Panc1 (cell line): ENCODE measurements at regions not wholly inside any gene's neighbourhood (a gene's known extent, or its start where the extent isn't known, plus 50 kb on each side); places are given as distances from the start of the nearest gene placed in this dataset.

Source experiments
- ATAC-seq: fragments of 200-7000 bp; cut with Tn5 transposase; 2 replicates; pipeline ENCODE4 v1.9.1; 2020; ENCODE audit warnings: mild to moderate bottlenecking, moderate library complexity
- BruUV-seq: library from RNA; stranded (reverse); fragments of 400-500 nt; replicated peaks from 2 replicates; lab custom pipeline; 2021; lab: Mats Ljungman, UMichigan
- CTCF ChIA-PET: fragments of 300-600 bp; sonication (Branson Sonifier 250); formaldehyde crosslinking; loops from one replicate; lab custom pipeline; 2022; ENCODE audit warnings: antibody characterized with exemption; lab: Charles Lee
- POLR2A ChIA-PET: fragments of 300-600 bp; sonication (Branson Sonifier 250); formaldehyde crosslinking; loops from one replicate; lab custom pipeline; 2022; ENCODE audit warnings: antibody characterized with exemption; lab: Charles Lee
- DNase-seq: peaks from one replicate; pipeline ENCODE4 v3.0.0-alpha.2; 2010; ENCODE audit warnings: low read depth, low spot score
- H3K27ac ChIP-seq: 2 replicates; pipeline ENCODE4 v1.5.1; 2011; ENCODE audit warnings: mild to moderate bottlenecking, low read length, inconsistent platforms
- H3K27me3 ChIP-seq: fragments of 200-500 bp; sonication (Bioruptor generic); 2 replicates; pipeline ENCODE4 v1.6.0; 2014; ENCODE audit warnings: low read length, inconsistent platforms; ENCODE audit not compliant: control insufficient read depth, insufficient read depth
- H3K36me3 ChIP-seq: fragments of 200-500 bp; sonication (Bioruptor generic); 2 replicates; pipeline ENCODE4 v1.5.1; 2014; ENCODE audit warnings: inconsistent platforms, mild to moderate bottlenecking, low read length, moderate library complexity; ENCODE audit not compliant: control insufficient read depth, insufficient read depth
- H3K4me1 ChIP-seq: 2 replicates; pipeline ENCODE4 v1.5.1; 2011; ENCODE audit warnings: inconsistent platforms, mild to moderate bottlenecking, low read length, moderate library complexity; ENCODE audit not compliant: control insufficient read depth, insufficient read depth
- H3K4me3 ChIP-seq, 2 experiments: 2 replicates each; pipeline ENCODE4 v1.5.1; 2011 to 2012; ENCODE audit warnings: low read depth in 2 of 2, low read length in 2 of 2, mild to moderate bottlenecking in 2 of 2, inconsistent platforms in 1 of 2, moderate library complexity in 1 of 2
- H3K9me3 ChIP-seq: fragments of 200-500 bp; sonication (Bioruptor generic); 2 replicates; pipeline ENCODE4 v1.5.1; 2014; ENCODE audit warnings: low read depth, mild to moderate bottlenecking, inconsistent platforms, low read length, moderate library complexity; ENCODE audit not compliant: control insufficient read depth, insufficient read depth
- CTCF ChIP-seq: fragments of 450-650 bp; IDR thresholded peaks from 2 replicates; pipeline ENCODE4 v1.5.1; 2017; ENCODE audit warnings: mild to moderate bottlenecking
- POLR2AphosphoS5 ChIP-seq: IDR thresholded peaks from 2 replicates; pipeline ENCODE4 v1.6.1; 2012; ENCODE audit warnings: mild to moderate bottlenecking, low read depth, low read length, moderate library complexity
- SIN3A ChIP-seq: IDR thresholded peaks from 2 replicates; pipeline ENCODE4 v1.6.1; 2012; ENCODE audit warnings: low read depth, mild to moderate bottlenecking, low read length, moderate library complexity, borderline replicate concordance; ENCODE audit not compliant: insufficient read depth
- TCF7L2 ChIP-seq: IDR thresholded peaks from 2 replicates; pipeline ENCODE4 v1.6.1; 2011; ENCODE audit warnings: mild to moderate bottlenecking, low read depth, low read length, inconsistent platforms
- in situ Hi-C: cut with HindIII; loops from 2 replicates; pipeline ENCODE4 v1.10.0; 2016; ENCODE audit warnings: low sequenced_read_pairs, low pct_unique_long_range_greater_than_20kb
- intact Hi-C: fragments of 100-400 bp; cut with micrococcal nuclease; formaldehyde crosslinking; loops from one replicate; pipeline ENCODE4 v1.10.0; 2022; ENCODE audit not compliant: unreplicated experiment
- TF ChIP-seq, protein P1 (sequence below), 2 experiments: IDR thresholded peaks; 2 replicates each; pipeline ENCODE4 v1.6.1; 2011 to 2012; ENCODE audit warnings: low read depth in 2 of 2, control low read depth in 1 of 2, low read length in 1 of 2, mild to moderate bottlenecking in 1 of 2, moderate library complexity in 1 of 2; ENCODE audit not compliant: insufficient read depth in 1 of 2

- no peaks in the 10 kb centered on the region for H3K36me3 ChIP-seq
- POLR2A ChIA-PET = no interaction called here
- CTCF ChIA-PET = no interaction called here
- intact Hi-C loops (no loop called here), in situ Hi-C loops (no loop called here)
- H3K27ac ChIP-seq = no peak overlapping the region
- ATAC-seq (no peak), DNase-seq (no peak)
- TF ChIP-seq SIN3A (no peak), POLR2AphosphoS5 (no peak), CTCF (no peak), TCF7L2 (no peak)
- TF ChIP-seq, protein P1, sequence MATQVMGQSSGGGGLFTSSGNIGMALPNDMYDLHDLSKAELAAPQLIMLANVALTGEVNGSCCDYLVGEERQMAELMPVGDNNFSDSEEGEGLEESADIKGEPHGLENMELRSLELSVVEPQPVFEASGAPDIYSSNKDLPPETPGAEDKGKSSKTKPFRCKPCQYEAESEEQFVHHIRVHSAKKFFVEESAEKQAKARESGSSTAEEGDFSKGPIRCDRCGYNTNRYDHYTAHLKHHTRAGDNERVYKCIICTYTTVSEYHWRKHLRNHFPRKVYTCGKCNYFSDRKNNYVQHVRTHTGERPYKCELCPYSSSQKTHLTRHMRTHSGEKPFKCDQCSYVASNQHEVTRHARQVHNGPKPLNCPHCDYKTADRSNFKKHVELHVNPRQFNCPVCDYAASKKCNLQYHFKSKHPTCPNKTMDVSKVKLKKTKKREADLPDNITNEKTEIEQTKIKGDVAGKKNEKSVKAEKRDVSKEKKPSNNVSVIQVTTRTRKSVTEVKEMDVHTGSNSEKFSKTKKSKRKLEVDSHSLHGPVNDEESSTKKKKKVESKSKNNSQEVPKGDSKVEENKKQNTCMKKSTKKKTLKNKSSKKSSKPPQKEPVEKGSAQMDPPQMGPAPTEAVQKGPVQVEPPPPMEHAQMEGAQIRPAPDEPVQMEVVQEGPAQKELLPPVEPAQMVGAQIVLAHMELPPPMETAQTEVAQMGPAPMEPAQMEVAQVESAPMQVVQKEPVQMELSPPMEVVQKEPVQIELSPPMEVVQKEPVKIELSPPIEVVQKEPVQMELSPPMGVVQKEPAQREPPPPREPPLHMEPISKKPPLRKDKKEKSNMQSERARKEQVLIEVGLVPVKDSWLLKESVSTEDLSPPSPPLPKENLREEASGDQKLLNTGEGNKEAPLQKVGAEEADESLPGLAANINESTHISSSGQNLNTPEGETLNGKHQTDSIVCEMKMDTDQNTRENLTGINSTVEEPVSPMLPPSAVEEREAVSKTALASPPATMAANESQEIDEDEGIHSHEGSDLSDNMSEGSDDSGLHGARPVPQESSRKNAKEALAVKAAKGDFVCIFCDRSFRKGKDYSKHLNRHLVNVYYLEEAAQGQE (IDR thresholded peaks at IDR 0.05; ENCODE audit: insufficient read depth in 1 of 2, low read depth in 2 of 2, low read length in 1 of 2) = no peak
- no peak overlapping the region for H3K4me3 ChIP-seq
- H3K9me3 ChIP-seq = no peaks in the 10 kb centered on the region
- BruUV-seq = no TSS peak
- H3K27me3 ChIP-seq = no peaks in the 10 kb centered on the region
- H3K4me1 ChIP-seq = no peaks in the 10 kb centered on the region
These were observed 429.2 kb downstream of the FIGN start for GRCh38 chr2:163306647-163307046.

- POLR2A ChIA-PET = no interaction called here
- no peak for TF ChIP-seq POLR2AphosphoS5
- TF ChIP-seq CTCF = no peak
- no peak for TF ChIP-seq TCF7L2
- TF ChIP-seq, protein P1 (IDR thresholded peaks at IDR 0.05; ENCODE audit: insufficient read depth in 1 of 2, low read depth in 2 of 2, low read length in 1 of 2) = no peak
- Histone ChIP-seq H3K9me3 (no peaks in the 10 kb centered on the region), H3K27me3 (no peaks in the 10 kb centered on the region), H3K36me3 (no peaks in the 10 kb centered on the region), H3K4me1 (no peaks in the 10 kb centered on the region), H3K27ac (no peak overlapping the region), H3K4me3 (no peak overlapping the region)
- DNase-seq (no peak), ATAC-seq (no peak)
- intact Hi-C loops = no loop called here
- CTCF ChIA-PET = no interaction called here
- BruUV-seq = no TSS peak
- in situ Hi-C loops = no loop called here
These were observed 433.7 kb downstream of the FIGN start for GRCh38 chr2:163302141-163302540.
